GM18511 (cell line): ENCODE measurements at regions not wholly inside any gene's neighbourhood (a gene's known extent, or its start where the extent isn't known, plus 50 kb on each side); places are given as distances from the start of the nearest gene placed in this dataset.

Experiments used
- ATAC-seq: cut with Tn5 transposase; IDR thresholded peaks from one replicate; pipeline ENCODE4 v1.9.1; 2021; ENCODE audit warnings: mild to moderate bottlenecking, moderate library complexity; ENCODE audit not compliant: unreplicated experiment

DNA sequence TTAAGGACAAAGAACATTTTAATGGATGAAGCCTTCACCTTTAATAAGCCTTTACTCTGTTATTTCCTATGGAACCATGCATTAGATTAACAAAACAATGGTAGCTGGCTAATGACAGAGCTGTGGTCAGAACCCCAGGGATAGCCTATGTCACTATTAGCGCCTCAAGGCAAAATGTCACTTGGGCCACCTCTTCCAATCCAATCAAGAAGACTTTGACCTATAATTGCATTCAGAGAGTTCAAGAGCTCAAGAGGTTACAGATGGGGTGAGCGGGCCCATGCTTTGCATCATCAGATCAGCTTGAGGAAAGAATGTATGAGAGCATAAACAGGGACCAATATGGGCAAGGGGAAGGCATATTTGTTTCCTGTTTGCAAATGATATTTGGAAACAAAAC lies 425.1 kb downstream of the ARHGEF28 start:
- no peak for ATAC-seq

DNA sequence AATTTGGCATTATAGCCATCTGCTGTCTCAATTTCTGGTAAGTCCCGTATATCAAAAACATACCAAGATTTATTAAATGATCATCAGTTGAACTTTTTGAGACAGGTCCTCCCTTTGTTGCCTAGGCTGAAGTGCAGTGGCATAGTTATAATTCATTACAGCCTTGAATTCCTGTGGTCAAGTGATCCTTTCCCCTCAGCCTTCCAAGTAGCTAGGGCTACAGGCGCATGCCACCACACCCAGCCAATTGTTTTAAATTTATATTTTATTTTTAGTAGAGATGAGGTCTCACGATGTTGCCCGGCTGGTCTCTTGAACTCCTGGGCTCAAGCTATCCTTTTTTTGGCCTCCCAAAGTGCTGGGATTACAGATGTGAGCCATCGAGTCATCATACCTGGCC lies 418.9 kb downstream of the ARHGEF28 start:
- no peak for ATAC-seq

DNA sequence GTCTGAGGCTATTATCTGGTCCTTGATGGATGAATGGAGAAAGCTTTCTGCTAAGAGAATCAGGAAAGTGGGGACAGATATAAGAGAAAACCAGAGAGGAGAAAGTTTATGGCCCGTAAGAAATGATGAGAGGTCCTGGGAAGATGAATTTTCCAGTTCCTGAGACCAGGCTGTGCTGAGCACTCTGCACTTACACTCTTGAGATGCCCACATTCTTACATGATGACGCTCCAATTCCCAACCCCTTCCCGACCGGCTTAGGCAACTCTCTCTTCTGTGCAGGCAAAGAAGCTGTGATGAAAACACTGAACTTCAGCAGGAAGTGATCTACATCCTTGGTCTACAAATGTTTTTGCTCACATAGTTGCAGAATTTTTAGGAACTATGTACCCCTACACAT lies 417.0 kb downstream of the ARHGEF28 start:
- ATAC-seq, result no peak

DNA sequence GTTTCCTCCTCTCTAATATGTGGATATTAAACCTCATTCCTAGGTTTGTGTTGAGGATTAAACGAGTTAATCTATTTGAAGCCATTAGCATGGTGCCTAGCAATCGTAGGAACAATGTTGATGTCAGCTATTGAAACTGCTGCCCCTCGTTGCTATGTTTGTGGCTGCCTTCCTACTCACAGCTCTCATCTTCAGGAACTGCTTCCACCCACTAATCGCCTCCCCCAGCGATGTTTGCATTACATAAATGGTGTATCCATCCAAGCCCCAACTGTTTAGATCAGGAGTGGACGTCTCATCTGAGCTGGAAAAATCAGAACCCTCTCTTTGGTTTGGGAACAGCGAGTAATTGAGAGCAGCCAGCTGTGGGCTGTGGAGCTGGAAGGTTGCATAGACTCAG lies 416.6 kb downstream of the ARHGEF28 start:
- ATAC-seq, result no peak

DNA sequence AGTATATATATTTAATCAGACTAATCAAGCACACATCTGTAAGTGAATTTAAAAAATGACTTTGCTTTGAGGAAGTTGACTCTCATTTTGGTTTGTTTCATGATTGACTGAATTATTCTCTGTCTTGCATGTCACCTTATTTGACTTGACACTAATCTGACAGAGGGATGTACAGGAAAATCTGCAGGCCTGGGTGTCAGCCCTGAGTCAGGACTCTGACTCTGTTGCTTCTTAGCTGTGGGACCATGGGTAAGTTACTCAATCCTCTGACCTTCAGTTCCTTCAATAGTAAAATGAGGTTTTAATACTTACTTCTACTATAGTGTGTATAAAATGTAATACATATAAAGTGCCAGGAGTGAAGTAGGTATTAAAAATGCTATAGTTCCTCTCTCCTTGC lies 415.9 kb downstream of the ARHGEF28 start:
- ATAC-seq, result no peak

DNA sequence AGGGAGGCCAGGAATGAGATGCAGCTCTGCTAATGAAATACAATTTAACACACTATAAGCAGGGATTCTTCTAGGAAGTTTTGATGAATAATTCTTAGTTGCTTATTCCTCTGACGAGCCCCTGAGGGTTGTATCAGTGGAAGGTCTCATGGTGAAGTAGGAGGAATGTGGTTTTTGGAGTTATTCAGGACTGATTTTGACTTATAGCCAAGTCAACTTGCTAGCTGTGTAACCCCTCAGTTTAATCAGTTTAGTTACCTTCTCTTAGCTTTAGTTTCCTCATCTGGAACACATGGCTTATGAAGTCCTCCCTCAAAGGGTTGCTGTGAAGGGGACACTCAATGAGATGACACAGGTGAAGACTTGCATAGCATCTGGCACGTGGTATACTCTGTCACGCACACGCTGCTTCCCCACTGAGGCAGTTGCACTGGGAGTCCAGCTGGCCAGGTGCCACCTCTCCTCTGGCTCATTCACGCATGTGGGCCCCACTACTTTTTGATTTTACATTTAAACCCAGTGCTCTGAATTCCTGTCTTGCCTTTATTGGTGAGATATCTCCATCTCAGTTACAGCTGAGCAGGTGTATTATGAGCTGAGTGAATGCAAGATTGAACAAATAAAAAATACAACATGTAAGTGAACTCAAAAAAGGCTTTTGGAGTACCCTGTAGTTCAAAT lies 415.0 kb downstream of the ARHGEF28 start:
- ATAC-seq, result no peak

DNA sequence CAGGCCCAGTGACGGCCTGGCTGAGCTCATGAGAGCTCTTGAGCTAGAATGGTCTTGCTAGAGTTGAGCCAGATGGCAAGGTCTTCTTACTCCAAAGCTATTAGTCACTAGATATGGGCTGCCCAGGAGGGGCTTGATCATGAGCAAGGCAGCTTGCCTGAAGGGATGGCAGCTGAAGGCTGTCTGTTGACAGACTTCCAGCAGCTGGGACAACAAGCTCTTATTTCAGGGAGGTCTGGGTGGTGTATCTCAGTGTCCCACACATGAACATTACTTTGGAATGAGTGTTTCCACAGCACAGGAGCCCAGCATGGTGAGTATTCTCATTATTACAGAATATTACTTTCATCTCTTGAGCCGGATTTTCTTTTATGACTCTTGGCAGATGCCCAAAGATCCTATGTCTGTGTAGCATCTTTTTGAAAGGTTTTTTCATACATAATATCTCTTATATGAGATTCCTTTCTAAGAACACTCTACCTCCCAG lies 414.1 kb downstream of the ARHGEF28 start:
- no peak for ATAC-seq

DNA sequence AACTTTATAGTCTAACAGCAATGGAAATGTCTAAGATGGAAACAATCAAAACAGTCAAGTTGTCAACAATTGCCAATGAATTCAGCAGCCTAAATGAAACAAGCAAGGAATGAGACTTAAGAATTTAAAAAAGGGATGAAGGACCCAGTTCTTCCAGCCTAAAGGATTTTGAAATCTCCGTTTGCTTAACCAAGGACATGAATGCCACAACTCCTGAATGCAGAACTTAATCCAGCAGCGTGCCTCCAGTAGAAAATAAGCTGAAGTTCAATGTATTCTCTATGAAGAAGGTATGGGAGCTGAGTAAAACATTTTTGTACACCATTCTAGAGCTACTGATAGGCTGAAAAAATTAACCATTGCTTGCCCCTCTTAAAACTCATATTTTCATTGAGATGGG lies 411.3 kb downstream of the ARHGEF28 start:
- ATAC-seq, result no peak

DNA sequence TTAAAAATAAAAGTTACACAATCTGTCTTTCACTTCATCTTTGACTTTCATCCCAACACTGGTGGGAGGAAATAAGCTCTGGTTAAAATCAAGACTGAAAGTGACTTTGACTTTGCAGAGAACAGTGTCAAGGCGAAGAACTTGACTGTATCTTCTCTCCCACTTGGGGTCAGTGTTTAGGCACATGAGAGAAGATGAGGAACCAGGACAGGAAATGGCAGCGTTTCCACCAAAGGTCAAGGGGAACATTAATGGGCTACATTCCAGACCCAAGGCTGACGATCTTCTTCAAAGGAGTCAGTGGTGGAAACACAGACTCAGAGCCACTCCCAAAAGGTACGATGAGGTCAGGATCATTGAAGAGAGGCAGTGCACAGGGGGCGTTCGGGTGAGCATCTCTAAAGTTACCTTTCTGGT lies 409.5 kb downstream of the ARHGEF28 start:
- peak; percentile 70 for ATAC-seq

DNA sequence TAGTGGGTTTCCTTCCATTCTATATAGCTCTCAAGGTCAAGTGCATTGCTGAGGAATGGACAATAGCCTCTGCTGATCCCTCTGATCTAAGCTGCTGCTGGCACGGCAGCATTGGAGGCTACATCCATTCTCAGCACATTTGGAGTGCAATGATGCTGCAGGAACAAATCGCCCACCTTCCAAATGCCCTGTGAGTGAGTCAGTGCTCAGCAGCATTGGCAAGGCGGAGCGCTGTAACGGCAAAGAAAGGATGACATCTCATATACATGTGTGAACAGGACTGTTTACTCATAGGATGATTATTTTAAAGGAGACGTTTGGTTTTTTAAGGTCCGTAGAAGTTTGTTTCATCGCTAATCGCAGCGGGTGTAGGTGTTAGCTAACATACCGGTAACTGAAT lies 408.7 kb downstream of the ARHGEF28 start:
- no peak for ATAC-seq

DNA sequence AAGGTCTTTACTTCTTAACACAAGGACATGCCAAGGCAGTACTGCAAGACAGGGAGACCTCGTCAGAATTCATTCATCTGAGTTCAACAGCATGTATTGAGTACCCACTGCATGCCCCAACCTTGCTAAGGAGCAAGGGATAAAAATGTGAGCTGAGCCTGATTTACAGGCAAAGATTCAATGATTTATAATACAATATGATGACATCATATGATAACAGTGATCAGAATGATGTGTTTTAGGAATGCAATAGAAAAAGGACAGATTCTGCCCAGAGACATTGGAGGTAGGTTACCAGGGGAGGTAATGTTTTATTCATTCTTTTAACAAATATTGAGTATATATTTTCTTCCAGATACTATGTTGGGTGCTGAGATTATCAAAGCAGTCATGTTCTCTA lies 406.6 kb downstream of the ARHGEF28 start:
- ATAC-seq, result no peak

DNA sequence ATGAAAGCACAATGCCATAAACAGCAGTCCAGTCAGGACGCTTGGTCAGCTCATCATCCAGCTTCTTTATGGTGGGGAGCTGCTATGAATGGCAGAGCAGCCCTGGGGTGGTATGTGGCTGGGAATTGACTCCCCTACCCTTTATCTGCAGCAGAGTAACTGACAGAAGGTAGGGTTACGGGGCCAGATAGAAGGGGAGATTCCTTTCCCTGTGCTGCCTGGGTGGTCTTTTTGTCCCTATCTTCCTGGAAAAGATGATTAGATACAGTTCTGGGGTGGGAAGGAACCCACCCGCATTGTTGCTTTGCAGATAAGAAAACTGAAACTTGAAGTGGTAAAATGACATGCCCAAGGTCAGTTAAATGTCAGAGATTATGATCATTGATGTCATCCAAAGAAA lies 405.5 kb downstream of the ARHGEF28 start:
- ATAC-seq, result no peak

DNA sequence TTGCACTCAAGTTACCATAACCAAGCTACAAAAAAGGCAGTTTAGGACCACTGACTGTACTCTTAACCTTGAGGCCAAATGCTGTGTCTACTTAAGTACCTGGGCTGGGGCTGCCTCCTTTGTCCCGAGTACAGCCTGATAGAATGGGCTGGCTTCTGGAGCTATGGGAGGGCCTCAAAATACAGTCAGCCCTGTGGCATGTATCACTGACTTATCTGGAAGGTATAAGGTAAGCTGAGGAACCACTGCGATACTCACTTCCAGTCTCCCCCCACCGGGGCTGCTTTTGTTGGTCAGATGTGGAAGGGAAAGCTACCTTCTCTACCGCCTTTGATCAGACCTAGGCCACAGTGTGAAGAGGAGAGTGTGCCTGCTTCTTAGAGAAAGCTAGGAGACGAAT lies 404.8 kb downstream of the ARHGEF28 start:
- ATAC-seq, result no peak

DNA sequence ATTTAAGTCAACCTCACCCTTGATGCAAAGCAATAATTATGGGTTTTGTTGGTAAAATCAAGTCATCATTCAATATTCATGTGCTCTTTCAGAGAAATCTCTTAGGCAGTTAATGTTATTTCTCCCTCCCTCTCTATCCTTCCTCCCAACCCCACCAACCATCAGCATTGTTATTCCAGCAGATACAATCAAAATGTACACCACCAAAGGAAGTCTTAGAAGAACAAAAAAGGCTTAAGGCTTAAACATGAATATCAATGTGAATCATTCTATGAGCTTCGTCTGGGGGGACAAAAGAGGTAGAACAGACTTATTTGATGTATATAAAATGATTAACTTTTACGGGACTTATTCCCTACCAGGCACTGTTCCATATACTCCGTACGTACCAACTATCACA lies 404.4 kb downstream of the ARHGEF28 start:
- ATAC-seq, result no peak

DNA sequence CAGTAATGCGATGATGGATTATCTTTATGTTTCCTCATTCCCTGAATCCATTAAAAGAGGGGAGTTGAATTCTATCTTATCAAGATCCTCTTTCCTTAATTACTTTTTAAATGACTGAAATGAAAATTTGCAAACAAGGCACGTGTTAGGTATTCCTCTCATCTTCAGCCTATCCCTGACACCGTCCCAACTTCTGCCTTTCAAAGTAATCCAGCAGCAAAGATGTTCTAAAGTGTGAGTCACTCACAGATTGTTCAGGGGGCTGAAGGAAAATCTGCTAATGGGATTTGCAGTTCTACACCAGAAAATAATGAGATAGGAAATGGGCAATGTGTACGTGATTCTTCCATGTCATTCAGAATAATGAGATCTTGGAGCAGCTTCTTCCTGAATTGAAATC lies 403.0 kb downstream of the ARHGEF28 start:
- ATAC-seq, result no peak

DNA sequence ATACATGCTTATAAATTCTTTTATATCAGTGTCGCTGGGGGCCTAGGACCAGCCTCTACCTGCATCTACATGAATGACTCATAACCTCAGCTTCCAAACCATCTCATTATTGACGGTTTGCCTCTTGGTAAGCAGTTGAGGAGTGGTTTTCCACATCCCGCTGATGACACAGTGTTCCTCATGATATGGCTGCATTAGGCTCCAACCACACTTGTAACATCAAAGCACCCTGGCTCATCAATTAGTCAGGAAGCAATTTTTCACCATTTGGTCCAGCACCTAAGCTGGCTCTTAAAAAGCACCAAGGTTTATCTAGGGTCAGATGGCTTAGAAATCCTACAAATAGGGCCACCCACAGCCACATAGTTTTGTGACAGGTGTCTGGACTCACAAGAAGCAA lies 402.4 kb downstream of the ARHGEF28 start:
- ATAC-seq, result no peak

DNA sequence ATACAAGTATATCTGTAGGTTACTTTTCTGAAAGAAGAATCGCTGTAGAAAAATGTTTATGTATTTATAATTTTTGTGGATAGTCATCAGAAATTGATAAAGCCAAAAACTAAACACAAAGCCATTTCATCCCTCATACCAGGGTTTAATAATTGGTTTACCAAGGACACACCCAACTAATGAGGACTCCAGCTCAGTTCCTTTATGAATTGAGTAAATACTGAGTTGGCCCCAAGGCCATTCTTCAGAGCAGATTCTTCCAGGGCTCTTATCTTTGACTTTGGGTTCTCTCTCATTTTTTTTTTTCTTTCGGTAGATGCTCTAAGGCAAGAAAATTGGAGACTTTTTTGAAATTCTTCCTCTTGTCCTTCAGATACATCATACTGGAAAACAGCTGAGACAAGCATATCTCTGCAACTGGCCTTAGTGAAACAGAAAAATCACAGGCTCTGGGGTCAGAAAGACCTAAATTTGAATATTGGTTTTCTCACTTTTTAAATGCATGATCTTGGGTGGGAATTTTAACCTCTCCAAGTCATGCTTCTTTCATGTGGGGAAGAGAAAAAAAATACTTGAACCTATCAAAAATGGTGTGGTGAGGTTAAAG lies 401.8 kb downstream of the ARHGEF28 start:
- no peak for ATAC-seq

DNA sequence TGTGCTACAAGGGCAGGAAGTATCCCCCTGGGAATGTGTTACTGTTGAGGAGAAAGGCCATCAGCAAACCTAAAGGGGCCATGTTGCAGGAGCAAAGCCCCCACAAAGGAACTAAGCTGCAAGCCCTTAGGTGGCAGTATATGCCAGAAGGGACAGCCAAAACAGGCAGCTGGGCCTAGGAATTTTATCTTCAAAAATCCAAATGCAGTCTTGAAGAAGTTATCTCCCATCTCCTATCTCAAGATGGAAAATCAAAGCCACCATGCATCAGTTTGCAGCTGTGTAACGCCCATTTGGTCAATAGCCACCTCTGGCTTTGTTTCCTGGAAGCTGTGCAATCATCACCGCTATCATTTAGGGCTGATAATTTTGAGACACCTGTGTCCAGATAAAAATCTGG lies 400.3 kb downstream of the ARHGEF28 start:
- ATAC-seq, result no peak

DNA sequence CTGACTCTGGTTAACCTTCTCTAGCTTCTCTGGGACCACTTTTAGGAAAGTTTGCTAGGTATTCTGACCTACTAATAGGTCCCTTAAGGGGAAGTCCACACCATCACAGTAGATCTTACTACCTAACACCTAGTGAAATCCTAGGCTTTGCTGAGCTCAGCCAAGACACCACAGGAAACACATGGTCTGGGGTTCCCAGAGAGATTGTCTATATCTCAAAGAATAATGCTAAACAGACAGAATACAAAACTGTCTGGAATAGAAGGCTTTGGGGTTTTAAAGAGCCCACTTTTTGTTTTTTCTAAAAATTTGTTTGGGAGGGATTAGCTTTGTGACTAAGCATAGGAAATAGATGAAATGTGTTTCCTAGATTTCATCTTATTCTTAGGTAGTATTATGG lies 395.1 kb downstream of the ARHGEF28 start:
- ATAC-seq, result no peak

DNA sequence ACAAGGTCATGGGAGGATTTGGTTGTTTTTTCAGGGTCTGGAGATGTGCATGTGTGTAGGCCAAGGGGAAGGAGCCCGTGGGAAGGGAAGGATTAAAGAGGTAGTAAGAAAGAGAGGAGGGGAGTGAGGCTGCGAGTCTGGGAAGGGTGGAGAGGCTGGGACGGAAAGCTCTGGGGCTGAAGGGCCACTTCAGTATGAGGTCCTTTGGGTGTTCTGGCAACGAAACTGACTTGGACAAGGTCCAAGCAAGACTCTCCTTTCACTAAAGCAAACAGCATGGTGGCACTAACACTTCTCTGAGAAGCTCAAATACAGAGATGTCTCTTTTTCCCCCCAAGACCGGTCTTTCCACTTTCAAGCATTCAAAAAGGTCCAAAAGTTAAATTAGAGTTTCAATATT lies 394.5 kb downstream of the ARHGEF28 start:
- ATAC-seq, result no peak

DNA sequence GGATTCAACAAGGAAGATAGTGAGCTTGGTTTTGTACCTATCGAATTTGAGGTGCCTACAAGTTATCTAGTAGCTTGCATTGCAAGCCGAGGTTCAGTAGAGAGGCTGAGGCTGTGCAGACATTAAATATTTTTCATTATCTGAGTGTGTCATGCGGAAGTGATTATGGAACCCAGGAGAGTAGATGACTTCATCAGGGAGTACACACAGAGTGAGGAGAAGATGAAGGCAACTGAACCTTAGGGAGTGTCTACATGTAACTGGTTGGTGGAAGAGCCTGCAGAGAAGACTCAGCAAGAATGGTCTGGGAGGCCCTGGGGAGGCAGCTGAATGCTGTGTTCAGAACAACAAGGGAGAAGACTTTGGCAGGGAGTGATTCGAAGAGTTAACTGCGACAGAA lies 393.9 kb downstream of the ARHGEF28 start:
- ATAC-seq, result no peak

DNA sequence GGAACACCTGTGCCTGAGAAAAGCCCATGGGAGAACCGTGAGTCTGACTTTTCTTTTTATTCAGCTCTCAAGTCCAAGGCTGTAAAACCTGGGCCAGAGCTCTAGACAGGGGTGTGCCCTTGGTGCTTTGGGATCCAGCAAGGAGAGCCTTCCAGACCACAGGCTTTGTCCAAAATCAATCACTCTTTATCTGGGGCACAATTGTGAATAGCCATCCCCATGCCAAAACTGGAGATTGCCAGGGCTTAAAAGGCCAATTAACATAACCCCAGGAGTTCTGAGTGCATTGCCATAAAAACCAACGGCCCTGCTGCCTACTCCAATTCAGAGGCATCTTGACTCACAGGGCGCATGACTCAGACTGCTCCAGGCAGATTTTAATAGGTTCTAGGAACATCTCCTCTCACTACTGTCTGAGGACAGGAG lies 391.8 kb downstream of the ARHGEF28 start:
- no peak for ATAC-seq

DNA sequence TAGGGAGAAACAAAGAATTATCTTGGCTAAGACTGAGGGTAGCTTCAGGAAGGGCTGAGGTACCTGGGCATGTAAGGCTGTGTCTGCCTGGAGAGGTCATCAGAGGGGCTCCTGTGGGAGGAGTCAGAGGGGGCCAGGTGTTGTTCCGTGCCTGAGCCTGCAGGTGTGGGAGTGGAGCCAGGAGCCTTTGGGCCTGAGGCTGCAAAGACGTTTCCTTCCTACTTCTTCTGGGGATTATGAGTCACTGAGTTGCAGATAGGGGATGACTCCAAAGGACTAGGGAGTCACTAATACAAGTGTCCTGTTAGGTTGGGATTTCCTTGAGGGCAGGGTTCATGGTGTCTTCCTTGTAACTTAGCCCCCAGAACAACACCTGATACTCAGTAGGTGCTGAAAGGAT lies 391.1 kb downstream of the ARHGEF28 start:
- ATAC-seq, result no peak
